ENCODE measurements at regions not wholly inside any gene's neighbourhood (a gene's known extent, or its start where the extent isn't known, plus 50 kb on each side); places are given as distances from the start of the nearest gene placed in this dataset.
"Not testable (repeated sequence)": the region's sequence is repeated elsewhere in the genome, so short reads cannot be mapped to it uniquely, and the experiment has no call there.

DNA sequence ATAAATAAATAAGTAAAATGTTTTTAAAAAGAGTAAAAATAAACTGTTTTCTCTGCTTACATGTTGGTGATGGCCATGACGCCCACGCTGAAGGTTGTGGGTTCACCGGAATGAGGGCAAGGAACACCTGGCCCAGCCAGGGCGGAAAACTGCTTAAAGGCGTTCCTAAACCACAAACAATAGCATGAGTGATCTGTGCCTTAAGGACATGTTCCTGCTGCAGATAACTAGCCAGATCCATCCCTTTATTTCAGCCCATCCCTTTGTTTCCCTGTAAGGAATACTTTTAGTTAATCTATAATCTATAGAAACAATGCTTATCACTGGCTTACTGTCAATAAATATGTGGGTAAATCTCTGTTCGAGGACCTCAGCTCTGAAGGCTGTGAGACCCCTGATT is 63.3 kb upstream of the CEP78 start:
- DNase-seq (ENCODE audit: low spot score) = not testable (repeated sequence)

DNA sequence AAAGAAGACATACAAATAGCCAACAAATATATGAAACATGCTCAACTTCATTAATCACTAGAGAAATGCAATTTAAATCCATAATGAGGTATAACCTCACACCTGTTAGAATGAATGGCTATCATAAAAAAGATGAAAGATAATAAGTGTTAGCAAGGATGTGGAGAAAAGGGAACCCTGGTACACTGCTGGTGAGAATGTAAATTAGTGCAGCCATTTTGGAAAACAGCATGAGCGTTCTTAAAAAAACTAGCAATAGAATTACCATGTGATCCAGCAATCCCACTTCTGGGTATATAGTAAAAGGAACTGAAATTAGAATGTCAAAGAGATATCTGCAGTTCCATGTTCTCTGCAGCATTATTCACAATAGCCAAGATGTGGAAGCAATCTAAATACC is 64.2 kb upstream of the CEP78 start:
- no peak for DNase-seq (ENCODE audit: low spot score)

DNA sequence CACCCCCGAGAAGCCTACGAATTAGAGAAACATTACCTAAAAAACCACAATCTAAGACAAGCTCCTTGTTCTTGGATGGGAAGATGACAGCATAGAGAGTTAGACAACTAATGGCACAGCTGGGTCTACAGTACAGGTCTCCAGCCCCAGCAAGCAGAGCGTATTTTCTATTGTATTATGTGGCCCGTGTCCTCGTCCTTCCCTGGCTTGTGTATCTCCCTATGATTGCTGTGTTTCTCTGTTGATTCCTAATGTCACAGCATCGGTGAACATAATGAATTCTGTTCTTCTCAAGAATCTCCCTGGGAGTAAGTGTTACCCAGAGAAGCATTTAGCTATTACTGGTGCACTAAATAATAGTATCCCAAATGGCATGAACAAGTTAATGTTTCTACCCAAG is 66.8 kb upstream of the CEP78 start:
- DNase-seq (ENCODE audit: low spot score) = no peak

DNA sequence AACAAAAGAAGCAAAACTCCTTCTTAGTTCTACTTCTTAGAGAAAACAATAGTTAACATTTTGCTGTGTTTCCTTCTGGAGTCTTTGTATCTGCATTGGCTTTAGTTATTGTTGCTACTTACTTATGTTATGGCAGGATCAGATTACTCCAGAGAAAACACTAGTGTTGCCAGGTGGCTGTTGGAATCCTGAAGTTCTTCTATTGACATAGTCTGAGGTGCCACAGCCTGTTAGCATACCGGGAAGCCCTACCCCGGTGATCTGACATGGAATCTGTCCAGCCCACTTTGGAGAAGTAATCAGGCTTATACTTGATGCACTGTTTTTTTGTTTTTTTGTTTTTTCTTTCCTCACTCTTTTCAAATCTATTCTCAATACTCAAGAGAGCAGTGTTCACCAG is 68.5 kb upstream of the CEP78 start:
- DNase-seq (ENCODE audit: low spot score) = no peak

DNA sequence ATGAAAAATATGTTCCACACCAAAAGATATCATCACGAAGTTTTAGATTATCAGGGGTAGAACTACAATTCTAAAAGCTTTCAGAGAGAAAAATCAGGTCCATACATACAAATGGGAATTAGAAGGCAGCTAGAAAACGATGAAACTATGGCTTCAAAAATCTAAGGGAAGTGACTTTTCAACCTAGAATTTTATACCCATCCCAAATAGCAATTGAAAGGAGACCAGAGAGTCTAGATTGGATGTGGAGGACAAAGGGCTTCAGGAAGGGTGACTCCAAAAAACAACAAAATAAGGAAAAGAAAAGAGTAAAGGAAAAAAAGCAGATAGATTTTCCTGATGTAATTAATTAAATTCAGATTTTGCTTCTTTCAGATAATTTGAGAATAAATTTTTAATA is 72.0 kb upstream of the CEP78 start:
- DNase-seq (ENCODE audit: low spot score) = no peak

DNA sequence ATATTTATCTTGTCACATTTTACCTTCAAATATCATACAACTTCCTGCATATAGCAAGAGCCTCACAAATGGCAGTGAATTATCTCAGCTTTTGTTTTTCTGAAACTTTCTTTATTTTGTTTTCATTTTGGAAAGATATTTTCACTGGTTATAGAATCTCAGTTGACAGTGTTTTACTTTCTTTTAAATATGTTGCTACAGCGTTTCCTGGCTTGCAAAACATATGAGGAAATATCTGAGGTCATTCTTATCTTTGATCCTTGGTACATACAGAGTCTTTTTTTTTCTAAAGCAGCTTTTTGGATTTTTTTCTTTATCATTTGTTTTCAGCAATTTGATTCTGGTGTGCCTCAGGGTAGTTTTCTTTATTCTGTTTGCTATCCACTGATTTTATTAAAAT is 77.6 kb upstream of the CEP78 start:
- DNase-seq (ENCODE audit: low spot score) = no peak

DNA sequence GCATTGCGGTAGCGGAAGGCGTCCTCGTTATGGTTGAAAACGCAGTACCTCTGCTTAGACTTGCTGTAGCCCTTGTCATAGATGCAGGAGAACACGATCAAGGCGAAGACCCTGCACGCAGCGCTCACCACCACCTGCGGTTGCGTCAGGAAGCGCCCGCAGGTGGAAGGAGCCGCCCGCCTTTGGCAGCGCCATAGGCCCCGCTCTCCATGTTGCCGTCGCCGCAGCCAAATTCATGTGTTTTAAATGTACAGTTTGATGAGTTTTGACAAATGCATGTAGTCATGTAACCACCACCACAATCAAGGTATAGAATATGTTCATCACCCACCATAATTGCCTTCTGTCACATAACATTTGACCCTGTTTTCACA is 84.9 kb upstream of the CEP78 start:
- DNase-seq (ENCODE audit: low spot score) = no peak

DNA sequence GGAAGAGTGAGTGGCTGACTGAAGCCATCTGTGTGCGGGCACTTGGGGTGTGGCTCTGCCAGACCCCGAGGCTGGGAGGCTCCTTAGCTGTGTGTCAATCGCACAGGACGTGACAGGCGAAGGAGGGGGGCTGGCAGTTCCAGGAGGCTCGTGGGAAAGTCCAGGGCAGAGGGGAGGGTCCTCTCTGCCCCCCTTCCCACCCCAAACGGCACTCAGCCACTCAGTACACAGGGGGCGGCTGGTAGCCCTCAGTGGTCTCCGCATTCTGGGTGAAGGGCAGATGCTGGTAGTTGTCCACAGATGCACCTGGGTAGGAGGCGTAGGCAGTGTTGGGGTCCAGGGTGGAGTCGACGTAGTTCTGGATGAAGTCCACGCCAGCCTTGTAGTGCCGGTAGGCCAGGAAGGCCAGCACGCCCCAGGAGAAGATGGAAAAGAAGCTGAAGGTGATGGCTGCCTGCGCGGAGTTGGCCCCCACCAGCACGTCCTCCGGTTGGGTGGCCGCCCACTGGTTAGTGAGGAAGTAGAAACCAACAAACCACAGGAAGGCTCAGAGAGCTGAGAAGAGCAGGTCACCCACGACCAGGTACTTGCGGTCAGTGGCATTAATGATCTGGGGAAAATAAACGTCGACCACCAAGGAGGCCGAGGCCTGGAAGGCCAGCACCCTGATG is 85.4 kb upstream of the CEP78 start:
- no peak for DNase-seq (ENCODE audit: low spot score)

DNA sequence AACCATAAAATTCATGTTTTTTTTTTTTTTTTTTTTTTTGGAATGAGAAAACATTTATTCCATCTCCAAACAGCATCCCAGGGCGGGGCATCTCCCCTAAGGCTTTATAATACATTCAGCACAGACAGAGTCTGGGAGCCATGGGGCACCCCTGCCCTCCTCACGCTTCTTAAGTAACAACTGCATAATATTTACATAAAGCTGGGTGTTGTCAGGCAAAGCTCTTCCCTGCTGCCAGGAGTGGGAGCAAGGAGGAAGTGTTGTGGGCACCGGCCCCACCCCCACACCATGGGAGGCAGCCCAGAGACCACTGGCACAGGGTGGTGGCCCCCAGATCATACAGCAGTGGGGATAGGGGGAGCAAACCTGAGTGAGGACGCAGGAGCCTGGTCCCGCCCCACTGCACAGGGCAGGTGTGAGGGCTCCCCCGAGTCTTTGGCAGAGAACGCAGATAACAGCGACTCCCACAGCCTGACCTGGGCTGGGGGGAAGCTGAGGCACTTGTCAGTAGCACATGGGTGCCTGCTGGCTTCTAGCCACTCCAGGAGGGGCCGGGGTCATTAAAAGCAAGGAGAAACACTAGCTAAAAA is 86.1 kb upstream of the CEP78 start:
- DNase-seq (ENCODE audit: low spot score) = no peak

DNA sequence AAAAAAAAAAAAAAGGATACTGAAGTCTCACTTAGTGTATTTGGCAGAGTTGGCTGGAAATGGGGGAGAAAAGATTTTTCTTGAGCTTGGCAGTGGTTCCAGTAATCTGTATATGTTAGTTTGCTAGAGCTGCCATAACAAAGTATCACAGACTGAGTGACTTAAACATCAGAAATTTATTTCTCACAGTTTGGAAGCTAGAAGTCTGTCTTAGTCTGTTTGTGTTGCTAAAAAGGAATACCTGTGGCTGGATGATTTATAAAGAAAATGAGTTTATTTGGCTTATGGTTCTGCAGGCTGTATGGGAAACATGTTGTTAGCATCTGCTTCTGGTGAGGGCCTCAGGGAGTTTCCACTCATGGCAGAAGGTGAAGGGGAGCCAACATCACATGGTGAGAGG is 89.6 kb upstream of the CEP78 start:
- no peak for DNase-seq (ENCODE audit: low spot score)

DNA sequence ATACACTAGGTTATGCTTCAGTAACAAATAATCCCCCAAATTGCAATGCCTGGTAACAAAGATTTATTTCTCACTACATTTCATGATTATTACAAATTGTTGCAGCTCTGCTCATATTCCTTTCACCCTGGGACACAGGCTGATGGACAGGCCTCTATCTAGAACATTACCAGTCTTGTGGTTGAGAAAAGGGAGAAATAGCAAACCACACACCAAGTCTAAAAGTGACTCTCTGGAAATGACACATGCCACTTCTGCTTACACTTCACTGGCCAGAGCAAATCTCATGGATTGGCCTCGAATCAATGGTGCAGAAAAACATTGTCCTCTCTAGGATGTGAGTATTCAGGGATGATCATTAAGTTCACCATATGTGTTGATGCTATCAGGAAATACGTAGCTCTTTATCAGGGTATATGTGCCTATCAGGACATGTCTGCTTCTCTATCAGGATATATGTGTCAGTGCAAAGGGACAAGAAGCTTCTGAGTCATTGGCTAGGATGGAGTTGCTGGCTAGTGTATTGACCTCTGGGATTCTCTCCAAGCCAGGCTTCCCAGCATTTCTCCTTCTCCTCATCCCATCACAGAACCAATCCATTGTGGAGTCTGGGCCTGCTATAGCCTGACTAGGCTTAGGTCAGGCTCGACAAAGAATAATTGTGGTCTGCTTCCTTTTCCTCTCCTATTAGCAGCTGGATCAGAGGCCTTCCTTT is 91.1 kb upstream of the CEP78 start:
- peak; percentile 85 for DNase-seq (ENCODE audit: low spot score)

DNA sequence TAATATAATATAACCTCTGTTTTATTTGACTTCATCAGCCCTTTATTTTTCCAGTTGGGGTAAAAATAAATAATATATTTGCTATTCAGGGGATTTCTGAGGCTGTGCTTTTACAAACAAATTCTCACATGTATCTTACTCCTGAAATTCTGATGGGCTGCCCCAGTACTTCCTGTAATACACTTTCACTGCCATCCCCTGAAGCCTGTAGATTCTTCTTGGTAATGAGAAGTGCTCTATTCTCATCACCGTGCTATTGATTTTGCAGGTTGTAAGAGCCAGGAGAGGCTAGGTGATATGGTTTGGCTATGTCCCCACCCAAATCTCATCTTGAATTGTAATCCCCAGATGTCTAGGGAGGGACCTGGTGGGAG is 91.9 kb upstream of the CEP78 start:
- no peak for DNase-seq (ENCODE audit: low spot score)

DNA sequence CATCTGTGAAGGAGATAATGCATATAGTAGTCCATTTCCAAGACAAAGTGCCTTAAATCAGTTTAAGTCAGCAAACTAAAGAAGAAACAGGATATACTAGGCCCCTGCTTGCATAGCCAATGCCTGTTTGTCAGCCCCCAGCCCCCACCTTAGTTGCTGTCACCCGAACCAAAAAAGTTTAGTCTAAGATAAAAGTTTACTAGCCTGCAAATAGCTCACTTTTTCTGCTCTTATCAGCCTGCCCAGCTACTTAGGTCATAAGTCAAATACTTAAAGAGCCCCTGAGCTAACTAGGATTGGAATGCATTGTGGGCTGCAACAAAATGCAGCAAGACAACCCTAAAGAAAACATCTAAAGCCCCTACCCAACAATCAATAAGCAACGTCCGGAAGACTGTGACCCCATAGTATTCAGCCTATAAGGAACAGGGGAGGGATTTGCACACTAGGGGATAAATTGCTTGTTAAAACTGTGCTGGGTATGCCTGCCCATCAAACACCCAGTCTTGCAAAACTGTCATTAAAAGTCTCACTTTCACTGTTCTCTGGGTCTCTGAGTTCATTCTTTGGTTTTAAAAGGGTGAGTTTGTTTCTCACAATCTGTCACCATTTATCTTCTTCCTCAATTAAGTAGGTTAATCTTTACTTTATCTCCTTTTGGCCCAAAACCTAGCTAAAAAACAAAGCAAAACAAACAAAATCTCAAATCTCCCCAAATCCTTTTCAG is 92.4 kb upstream of the CEP78 start:
- DNase-seq (ENCODE audit: low spot score) = no peak

DNA sequence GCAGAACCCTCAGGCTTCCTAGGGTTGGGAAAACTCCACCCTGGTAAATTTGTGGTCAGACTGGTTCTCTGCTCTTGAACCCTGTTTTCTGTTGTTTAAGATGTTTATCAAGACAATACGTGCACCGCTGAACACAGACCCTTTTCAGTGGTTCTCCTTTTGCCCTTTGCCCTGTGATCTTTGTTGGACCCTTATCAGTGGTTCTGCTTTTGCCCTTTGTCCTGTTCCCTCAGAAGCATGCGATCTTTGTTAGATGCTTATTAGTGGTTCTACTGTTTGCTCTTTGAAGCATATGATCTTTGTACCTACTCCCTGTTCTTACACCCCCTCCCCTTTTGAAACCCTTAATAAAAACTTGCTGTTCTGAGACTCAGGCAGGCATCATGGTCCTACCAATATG is 93.6 kb upstream of the CEP78 start:
- not testable (repeated sequence) for DNase-seq (ENCODE audit: low spot score)

DNA sequence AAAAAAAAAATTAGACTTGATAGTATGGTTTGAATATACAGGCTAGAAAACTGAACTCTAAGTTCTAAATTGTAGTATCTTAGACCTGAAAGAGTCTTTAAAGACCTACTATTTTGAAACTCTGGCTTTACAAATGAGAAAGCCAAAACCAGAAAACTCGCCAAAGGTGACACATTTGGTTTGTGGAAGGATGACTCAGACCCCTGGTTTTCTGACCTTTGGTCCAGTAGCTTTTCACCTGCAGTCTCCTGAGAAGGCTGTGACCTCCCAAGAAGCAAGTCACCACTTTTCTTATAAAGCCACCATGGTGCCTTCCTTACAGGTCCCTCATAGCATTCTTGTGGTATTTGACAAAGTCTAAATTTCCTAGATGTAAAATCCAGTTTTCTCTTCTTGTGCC is 102.1 kb upstream of the CEP78 start:
- no peak for DNase-seq (ENCODE audit: low spot score)

DNA sequence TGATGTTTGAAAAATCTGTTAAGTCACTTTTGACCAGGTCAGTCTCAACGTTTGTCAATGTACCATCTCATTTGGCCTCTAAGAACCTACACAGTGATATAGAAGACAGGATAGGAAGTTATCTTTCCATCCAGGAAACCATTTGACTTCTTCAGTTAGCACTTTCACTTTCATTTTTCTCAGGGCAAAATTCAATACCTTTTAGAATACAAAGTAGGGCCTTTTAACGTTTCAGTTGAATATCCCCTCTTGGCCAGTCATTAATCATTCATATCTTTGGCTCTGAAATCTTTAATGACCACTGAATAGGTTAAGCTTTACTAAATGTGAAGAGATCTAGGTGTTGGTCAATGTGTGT is 101.1 kb upstream of the GNAQ start:
- no peak for DNase-seq (ENCODE audit: low spot score)

DNA sequence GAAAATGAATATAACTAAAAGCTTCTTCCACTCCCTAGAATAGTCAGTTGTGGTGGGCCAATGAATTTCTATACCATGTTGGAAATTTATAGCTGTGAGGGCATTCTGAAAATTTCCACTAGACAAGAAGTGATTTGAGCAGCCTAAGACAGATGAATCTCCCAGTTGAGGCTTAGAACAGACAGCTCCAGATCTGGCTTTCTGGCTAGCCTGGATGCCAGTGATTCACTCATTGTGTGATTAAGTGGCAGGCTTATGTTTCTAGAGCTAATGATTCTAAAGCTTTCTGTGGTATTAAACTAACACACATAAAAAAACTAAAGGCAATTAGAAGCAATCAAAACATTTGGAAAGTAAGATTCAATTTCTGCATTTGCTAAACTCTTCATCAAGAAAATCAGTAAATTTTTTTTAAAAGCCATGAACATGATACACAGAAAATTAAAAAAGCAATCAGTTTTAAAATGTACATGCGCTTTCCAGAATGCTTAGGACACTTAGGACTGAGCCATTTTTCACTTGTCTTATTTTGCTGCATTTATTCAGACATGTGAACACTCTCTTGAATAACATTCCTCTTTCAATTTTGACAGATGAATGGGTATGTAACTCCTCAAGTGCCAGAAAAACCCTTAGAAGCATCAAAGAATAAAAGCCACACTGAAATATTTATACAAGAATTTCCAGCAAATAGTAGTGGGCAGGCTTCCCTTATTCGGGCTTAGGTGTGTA is 100.5 kb upstream of the GNAQ start:
- no peak for DNase-seq (ENCODE audit: low spot score)

DNA sequence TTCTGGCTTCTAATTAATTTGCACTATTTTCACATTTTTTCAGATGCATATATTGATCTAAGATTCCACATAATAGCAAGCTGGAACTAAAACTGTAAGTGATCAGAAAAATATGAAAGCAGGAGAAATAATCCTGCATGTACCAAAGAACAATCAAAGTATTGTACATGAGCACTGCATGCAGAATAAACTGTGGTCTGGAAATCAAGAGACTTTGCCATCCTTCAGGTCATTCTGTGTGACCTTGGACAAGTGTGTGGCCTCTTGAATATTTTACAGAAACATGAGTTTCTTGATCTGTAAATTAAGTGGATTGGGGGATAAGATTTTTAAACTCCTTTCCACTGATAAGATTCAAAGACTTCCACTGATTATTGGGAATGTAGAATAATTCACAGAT is 99.2 kb upstream of the GNAQ start:
- no peak for DNase-seq (ENCODE audit: low spot score)

DNA sequence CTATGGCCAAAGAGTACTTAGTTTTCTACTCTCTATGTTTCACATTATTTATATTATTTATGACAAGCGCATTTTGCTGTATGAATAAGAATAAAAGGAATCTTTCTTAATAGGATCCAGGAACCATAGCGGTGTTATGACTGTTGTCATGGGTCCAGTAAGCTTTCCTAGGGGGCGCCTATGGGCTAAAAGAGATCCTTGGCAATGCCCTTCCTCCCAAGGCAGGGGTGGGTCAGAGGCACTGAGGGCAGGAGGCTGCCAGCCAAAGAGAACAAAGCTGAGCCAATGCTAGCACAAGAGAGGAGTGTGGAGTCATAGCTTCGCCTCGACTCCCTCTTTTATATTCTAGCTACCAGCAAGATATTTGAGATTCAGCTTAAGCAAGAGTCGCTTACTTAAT is 98.4 kb upstream of the GNAQ start:
- DNase-seq (ENCODE audit: low spot score) = no peak

DNA sequence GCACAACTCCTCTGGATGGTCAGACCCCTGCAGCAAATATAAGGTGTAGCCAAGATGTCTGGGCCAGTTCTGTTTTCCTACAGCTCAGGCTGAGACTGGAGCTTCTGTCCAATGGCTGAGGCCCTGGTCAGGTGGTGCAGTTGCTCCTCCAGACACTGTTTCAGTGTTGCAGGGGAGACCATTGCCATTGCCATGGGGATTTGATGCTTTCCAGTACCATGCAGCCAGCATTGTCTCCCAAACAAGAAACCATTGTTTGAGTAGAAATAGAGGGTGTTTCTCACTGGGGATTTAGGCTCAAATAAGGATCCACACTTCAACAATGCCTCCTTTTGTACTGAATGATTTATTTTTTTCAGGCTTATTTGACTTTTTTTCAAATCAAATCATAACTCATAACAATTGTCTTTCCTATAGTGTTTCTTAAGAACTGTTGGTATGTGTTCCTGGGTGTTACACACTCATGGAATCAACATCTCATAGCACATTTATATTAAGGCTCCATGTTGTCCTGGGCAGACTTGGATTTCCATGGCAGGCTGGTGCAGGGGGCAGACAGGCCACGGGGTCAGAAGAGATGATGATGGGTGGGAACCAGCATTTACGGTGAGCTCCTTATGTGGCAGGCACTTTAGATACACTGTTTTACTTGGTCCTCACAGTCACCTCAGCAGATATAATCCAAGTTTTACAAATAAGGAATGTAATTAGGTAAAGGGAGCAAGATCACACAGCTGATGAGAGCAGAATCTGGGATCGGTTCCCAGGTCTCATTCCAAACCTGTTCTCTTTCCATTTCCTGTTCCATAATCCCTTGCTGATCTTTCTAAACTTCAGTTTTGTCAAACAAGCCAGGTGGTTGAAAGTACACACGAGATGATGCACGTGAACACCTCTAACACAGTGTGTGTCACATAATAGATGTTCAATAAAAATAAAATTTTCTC is 95.9 kb upstream of the GNAQ start:
- DNase-seq (ENCODE audit: low spot score) = no peak

DNA sequence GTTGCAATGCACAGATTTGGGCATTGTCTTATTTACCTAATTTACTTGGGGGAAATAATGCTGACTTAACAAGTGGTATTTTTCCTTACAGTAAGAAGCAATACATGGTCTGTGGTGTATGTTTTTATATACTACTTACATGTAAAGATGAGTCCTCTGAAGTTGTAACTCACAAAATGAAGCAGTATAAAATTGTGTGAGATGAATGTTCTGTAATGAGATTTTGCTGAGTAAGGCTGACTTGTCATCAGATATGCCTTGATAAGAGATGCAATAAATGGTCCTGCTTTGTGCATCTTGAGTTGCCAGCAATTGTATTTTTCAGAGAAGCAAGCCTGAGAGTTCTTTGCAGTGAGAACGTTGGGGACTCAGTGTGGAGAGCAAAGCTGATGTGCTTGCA is 92.2 kb upstream of the GNAQ start:
- no peak for DNase-seq (ENCODE audit: low spot score)
